ENCODE measurements at regions not wholly inside any gene's neighbourhood (a gene's known extent, or its start where the extent isn't known, plus 50 kb on each side); places are given as distances from the start of the nearest gene placed in this dataset.

- no peak for TF ChIP-seq ZBTB33 (IDR thresholded peaks at IDR 0.05; ENCODE audit: borderline replicate concordance, low read depth)
- no peak for TF ChIP-seq USF2 (IDR thresholded peaks at IDR 0.05; ENCODE audit: borderline replicate concordance, low read depth, low read length)
- no peak for TF ChIP-seq MEF2A (IDR thresholded peaks at IDR 0.05; ENCODE audit: borderline replicate concordance, low read depth)
- no peak for TF ChIP-seq REST (IDR thresholded peaks at IDR 0.05; ENCODE audit: low read depth, low read length)
- TF ChIP-seq RXRA (IDR thresholded peaks at IDR 0.05; ENCODE audit: borderline replicate concordance, low read depth): no peak
Observed at GRCh38 chr16:79500866-79501265, 99.7 kb downstream of the MAF start (continued).

- TF ChIP-seq CTCF (IDR thresholded peaks at IDR 0.05): no peak
- no peak for TF ChIP-seq GABPA (IDR thresholded peaks at IDR 0.05; ENCODE audit: low read depth)
- TF ChIP-seq RXRA (IDR thresholded peaks at IDR 0.05; ENCODE audit: borderline replicate concordance, low read depth): no peak
- TF ChIP-seq TEAD4 (IDR thresholded peaks at IDR 0.05; ENCODE audit: borderline replicate concordance, insufficient read depth): no peak
- no peak for TF ChIP-seq EP300 (IDR thresholded peaks at IDR 0.05; ENCODE audit: borderline replicate concordance in 1 of 2, low read depth in 1 of 2, low read length in 1 of 2)
- TF ChIP-seq RAD21 (IDR thresholded peaks at IDR 0.05; ENCODE audit: low read length): no peak
- no peak for TF ChIP-seq IRF3 (IDR thresholded peaks at IDR 0.05; ENCODE audit: low read depth, low read length)
- no peak for TF ChIP-seq REST (IDR thresholded peaks at IDR 0.05; ENCODE audit: low read depth, low read length)
- TF ChIP-seq JUND (IDR thresholded peaks at IDR 0.05): no peak
- TF ChIP-seq MEF2A (IDR thresholded peaks at IDR 0.05; ENCODE audit: borderline replicate concordance, low read depth): no peak
- Histone ChIP-seq H3K4me3 (ENCODE audit: low read depth in 2 of 2, low read length in 1 of 2) (no peak overlapping the region), H3K4me1 (ENCODE audit: control insufficient read depth in 1 of 2, insufficient read depth in 2 of 2, low read depth in 1 of 2, low read length in 1 of 2) (no peaks in the 10 kb centered on the region), H3K79me2 (ENCODE audit: insufficient read depth) (no peaks in the 10 kb centered on the region), H3K4me2 (no peak overlapping the region), H3K9me3 (no peaks in the 10 kb centered on the region; the same call in 1 of the 2 replicates), H3K27me3 (ENCODE audit: insufficient read depth) (no peaks in the 10 kb centered on the region), H3F3A (replicated peaks; ENCODE audit: insufficient read depth) (no peaks in the 10 kb centered on the region), H3K9ac (no peak overlapping the region), H4K20me1 (ENCODE audit: insufficient read depth) (no peaks in the 10 kb centered on the region), H2AFZ (ENCODE audit: low read depth) (no peak overlapping the region), H3K9me2 (no peaks in the 10 kb centered on the region), H3K36me3 (replicated peaks in 1 of 2; ENCODE audit: control insufficient read depth in 1 of 2, insufficient read depth in 2 of 2, low read length in 1 of 2) (no peaks in the 10 kb centered on the region), H3K27ac (ENCODE audit: low read depth in 2 of 2, low read length in 1 of 2) (no peak overlapping the region)
- CTCF ChIA-PET: interaction anchor here (1.6 kb wide), 1 partner anchor 13 kb away, joined by 3 read pairs; no protein-coding TSS in a partner anchor
- POLR2A ChIA-PET: no interaction called here
- 50% methylated on average over 2 of the region's 2 CpGs for WGBS (ENCODE audit: low lambda C conversion rate)
- DNase-seq: no peak
Observed at GRCh38 chr16:79500286-79500685, 100.3 kb downstream of the MAF start.

Data from SK-N-SH (cell line).